HEK293 (cell line): ENCODE measurements at regions not wholly inside any gene's neighbourhood (a gene's known extent, or its start where the extent isn't known, plus 50 kb on each side); places are given as distances from the start of the nearest gene placed in this dataset.

Experiments
- CTCF ChIA-PET: fragments of 350-600 bp; formaldehyde crosslinking; extraction: SDS; loops from one replicate; lab custom pipeline; 2021; ENCODE audit warnings: antibody characterized with exemption; lab: Yijun Ruan, JAX
- POLR2A ChIA-PET: fragments of 300-600 bp; formaldehyde crosslinking; extraction: SDS; loops from one replicate; lab custom pipeline; 2020; ENCODE audit warnings: antibody characterized with exemption, inconsistent platforms; lab: Yijun Ruan, JAX
- H3K27ac ChIP-seq: fragments of 200-500 bp; sonication (Bioruptor generic); 2 replicates; pipeline ENCODE4 v1.5.1; 2014; ENCODE audit warnings: low read depth, low read length, control low read depth, inconsistent platforms; ENCODE audit errors: extremely low read depth
- H3K36me3 ChIP-seq, 2 experiments: fragments of 200-500 bp in 1 of 2; sonication (Bioruptor generic) in 1 of 2; 1 replicate in 1 of 2; 2 replicates in 1 of 2; pipeline ENCODE4 v1.5.1; 2014 to 2017; ENCODE audit warnings: inconsistent platforms in 2 of 2, low read length in 2 of 2; ENCODE audit not compliant: control insufficient read depth in 2 of 2, insufficient read depth in 1 of 2
- H3K4me1 ChIP-seq: fragments of 200-500 bp; sonication (Bioruptor generic); 2 replicates; pipeline ENCODE4 v1.5.1; 2014; ENCODE audit warnings: mild to moderate bottlenecking, low read length, inconsistent platforms; ENCODE audit not compliant: control insufficient read depth, insufficient read depth
- H3K4me3 ChIP-seq: 2 replicates; pipeline ENCODE4 v1.5.1; 2011; ENCODE audit warnings: low read depth, mild to moderate bottlenecking, control low read depth, low read length, moderate library complexity
- H3K9me3 ChIP-seq: fragments of 200-500 bp; sonication (Bioruptor generic); 2 replicates; pipeline ENCODE4 v1.5.1; 2014; ENCODE audit warnings: low read depth, low read length, inconsistent platforms; ENCODE audit not compliant: control insufficient read depth, insufficient read depth
- BCL11B ChIP-seq: fragments of 450-650 bp; formaldehyde crosslinking; IDR thresholded peaks from 2 replicates; pipeline ENCODE4 v1.5.1; 2016; ENCODE audit warnings: low read depth, missing biosample characterization, missing genetic modification characterization
- HOXC10 ChIP-seq: sonication (generic); formaldehyde crosslinking; IDR thresholded peaks from 2 replicates; pipeline ENCODE4 v1.8.1; 2023; ENCODE audit warnings: mild to moderate bottlenecking, missing genetic modification reagents
- KLF10 ChIP-seq: fragments of 450-650 bp; IDR thresholded peaks from 2 replicates; pipeline ENCODE4 v1.5.1; 2018; ENCODE audit warnings: missing biosample characterization, mild to moderate bottlenecking, missing genetic modification characterization
- KLF7 ChIP-seq: fragments of 450-650 bp; formaldehyde crosslinking; IDR thresholded peaks from 2 replicates; pipeline ENCODE4 v1.5.1; 2016; ENCODE audit warnings: missing biosample characterization, missing genetic modification characterization, borderline replicate concordance
- RBAK ChIP-seq: fragments of 450-650 bp; formaldehyde crosslinking; IDR thresholded peaks from 2 replicates; pipeline ENCODE4 v1.5.1; 2016; ENCODE audit warnings: missing biosample characterization, missing genetic modification characterization
- SETDB1 ChIP-seq: IDR thresholded peaks from one replicate; pipeline ENCODE4 v1.6.1; 2017; ENCODE audit warnings: mild to moderate bottlenecking, low read length, moderate library complexity, mixed read lengths; ENCODE audit not compliant: insufficient read length
- TCF7L2 ChIP-seq: IDR thresholded peaks from 2 replicates; pipeline ENCODE4 v1.6.1; 2011; ENCODE audit warnings: low read depth, mild to moderate bottlenecking, inconsistent platforms, low read length, moderate library complexity, borderline replicate concordance
- ZFP3 ChIP-seq: fragments of 450-650 bp; formaldehyde crosslinking; IDR thresholded peaks from 2 replicates; pipeline ENCODE4 v1.5.1; 2016; ENCODE audit warnings: low read depth, missing biosample characterization, missing genetic modification characterization
- ZNF112 ChIP-seq: fragments of 450-650 bp; formaldehyde crosslinking; IDR thresholded peaks from 2 replicates; pipeline ENCODE4 v1.5.0; 2017; ENCODE audit warnings: missing biosample characterization, missing genetic modification characterization
- ZNF146 ChIP-seq: fragments of 450-650 bp; formaldehyde crosslinking; IDR thresholded peaks from 2 replicates; pipeline ENCODE4 v1.5.1; 2016; ENCODE audit warnings: missing biosample characterization, missing genetic modification characterization
- ZNF292 ChIP-seq: fragments of 450-650 bp; formaldehyde crosslinking; IDR thresholded peaks from 2 replicates; pipeline ENCODE4 v1.5.1; 2016; ENCODE audit warnings: low read depth, missing biosample characterization, missing genetic modification characterization, borderline replicate concordance
- ZNF394 ChIP-seq: fragments of 450-650 bp; formaldehyde crosslinking; IDR thresholded peaks from 2 replicates; pipeline ENCODE4 v1.5.1; 2016; ENCODE audit warnings: missing biosample characterization, missing genetic modification characterization, mild to moderate bottlenecking, moderate library complexity, borderline replicate concordance
- ZNF585B ChIP-seq: fragments of 450-650 bp; formaldehyde crosslinking; IDR thresholded peaks from 2 replicates; pipeline ENCODE4 v1.5.1; 2016; ENCODE audit warnings: missing biosample characterization, missing genetic modification characterization
- ZNF701 ChIP-seq: fragments of 450-650 bp; formaldehyde crosslinking; IDR thresholded peaks from 2 replicates; pipeline ENCODE4 v1.5.1; 2016; ENCODE audit warnings: missing biosample characterization, missing genetic modification characterization
- ZNF747 ChIP-seq: fragments of 450-650 bp; formaldehyde crosslinking; IDR thresholded peaks from 2 replicates; pipeline ENCODE4 v1.5.1; 2016; ENCODE audit warnings: missing biosample characterization, missing genetic modification characterization
- ZNF843 ChIP-seq: fragments of 450-650 bp; formaldehyde crosslinking; IDR thresholded peaks from 2 replicates; pipeline ENCODE4 v1.5.1; 2016; ENCODE audit warnings: missing biosample characterization, missing genetic modification characterization
- ZSCAN16 ChIP-seq: fragments of 450-650 bp; formaldehyde crosslinking; IDR thresholded peaks from 2 replicates; pipeline ENCODE4 v1.5.1; 2016; ENCODE audit warnings: missing biosample characterization, missing genetic modification characterization
- TF ChIP-seq, protein P1 (sequence below): fragments of 450-650 bp; formaldehyde crosslinking; IDR thresholded peaks from 2 replicates; pipeline ENCODE4 v1.5.1; 2017; ENCODE audit warnings: missing biosample characterization, missing genetic modification characterization

DNA sequence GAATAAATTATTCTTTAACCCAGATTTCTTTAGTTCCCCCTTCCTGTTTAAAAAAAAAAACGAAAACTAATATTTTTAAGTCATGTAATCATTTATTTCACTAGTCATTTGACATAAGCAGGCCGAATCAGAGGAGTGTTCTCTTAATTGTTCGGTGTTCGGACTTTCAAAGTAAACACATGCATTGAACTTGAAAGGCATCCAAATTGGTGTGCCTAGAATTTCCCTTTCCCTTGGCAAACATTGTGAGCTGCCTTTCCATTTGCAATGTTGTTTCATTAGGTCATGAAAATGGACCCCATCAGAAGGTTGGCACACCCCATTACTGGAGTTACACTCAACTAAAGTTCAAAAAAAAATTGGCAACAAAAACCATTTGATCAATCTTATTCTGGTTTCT lies 283.0 kb upstream of the MARCKS start (continued):
- TF ChIP-seq ZFP3 (tag by site-specific recombination) (no peak), ZNF112 (no peak), ZNF394 (tag by site-specific recombination) (no peak), ZNF701 (tag by site-specific recombination) (no peak)
- TF ChIP-seq, all 188 proteins: peak for 0

DNA sequence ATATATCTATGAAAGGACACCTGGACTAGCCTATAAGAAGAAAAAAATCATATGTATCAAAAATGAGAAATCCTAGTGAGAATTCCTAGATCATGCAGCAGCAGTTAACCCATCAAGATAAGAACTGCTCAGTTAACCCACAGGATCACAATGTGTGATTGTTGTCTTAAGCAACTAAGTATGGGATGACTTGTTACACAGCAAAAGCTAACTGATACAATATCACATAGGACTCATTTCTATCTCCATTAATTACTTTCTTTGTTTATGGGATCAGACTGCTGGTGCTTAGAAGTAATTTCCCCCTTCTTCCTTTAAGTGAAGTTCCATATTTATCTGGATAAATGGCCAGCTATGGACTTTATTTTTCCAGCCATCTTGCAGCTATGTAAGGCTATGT lies 280.8 kb upstream of the MARCKS start:
- POLR2A ChIA-PET, result no interaction called here
- TF ChIP-seq RBAK, result peak; percentile 74; the same call in 1 of the 2 replicates
- peak; percentile 58 for TF ChIP-seq SETDB1
- no peak for TF ChIP-seq ZNF585B (tag by site-specific recombination)
- TF ChIP-seq ZNF843 (tag by site-specific recombination), result no peak
- no peak for TF ChIP-seq HOXC10 (CRISPR knock-in tag)
- TF ChIP-seq ZNF747 (tag by site-specific recombination), result no peak
- no peak for TF ChIP-seq ZNF146 (tag by site-specific recombination)
- no peak for TF ChIP-seq ZNF292 (tag by site-specific recombination)
- TF ChIP-seq, all 188 proteins: peak for 2
- CTCF ChIA-PET, result no interaction called here
- Histone ChIP-seq H3K9me3 (no peaks in the 10 kb centered on the region), H3K4me1 (no peaks in the 10 kb centered on the region), H3K36me3 (no peaks in the 10 kb centered on the region), H3K4me3 (no peak overlapping the region), H3K27ac (no peak overlapping the region)

DNA sequence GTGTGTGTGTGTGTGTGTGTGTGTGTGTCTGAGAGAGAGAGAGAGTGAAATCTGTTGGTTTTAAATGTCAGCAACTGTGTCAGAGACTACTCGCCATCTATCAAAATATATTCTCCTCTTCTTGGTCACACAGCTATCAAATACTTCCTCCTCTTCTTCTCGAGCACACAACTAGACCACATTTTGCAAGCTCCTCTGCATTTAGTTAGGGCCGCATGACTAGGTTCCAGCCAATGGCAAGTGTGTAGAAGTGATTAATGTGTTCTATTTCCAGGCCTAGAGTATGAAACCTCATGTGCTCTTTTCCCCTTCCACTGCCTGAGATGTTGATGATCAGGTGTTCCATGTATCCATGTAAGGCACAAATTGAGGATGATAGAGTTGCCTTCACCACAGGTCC lies 278.5 kb upstream of the MARCKS start:
- Histone ChIP-seq H3K4me1 (no peaks in the 10 kb centered on the region), H3K27ac (no peak overlapping the region), H3K4me3 (no peak overlapping the region), H3K36me3 (no peaks in the 10 kb centered on the region), H3K9me3 (no peaks in the 10 kb centered on the region)
- POLR2A ChIA-PET, result no interaction called here
- TF ChIP-seq TCF7L2, result no peak
- TF ChIP-seq, protein P1, sequence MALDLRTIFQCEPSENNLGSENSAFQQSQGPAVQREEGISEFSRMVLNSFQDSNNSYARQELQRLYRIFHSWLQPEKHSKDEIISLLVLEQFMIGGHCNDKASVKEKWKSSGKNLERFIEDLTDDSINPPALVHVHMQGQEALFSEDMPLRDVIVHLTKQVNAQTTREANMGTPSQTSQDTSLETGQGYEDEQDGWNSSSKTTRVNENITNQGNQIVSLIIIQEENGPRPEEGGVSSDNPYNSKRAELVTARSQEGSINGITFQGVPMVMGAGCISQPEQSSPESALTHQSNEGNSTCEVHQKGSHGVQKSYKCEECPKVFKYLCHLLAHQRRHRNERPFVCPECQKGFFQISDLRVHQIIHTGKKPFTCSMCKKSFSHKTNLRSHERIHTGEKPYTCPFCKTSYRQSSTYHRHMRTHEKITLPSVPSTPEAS (tag by site-specific recombination), result peak; percentile 50; the same call in 1 of the 2 replicates
- CTCF ChIA-PET, result interaction anchor here (0.8 kb wide), 1 partner anchor 279 kb away, joined by 5 read pairs; no protein-coding TSS in a partner anchor

DNA sequence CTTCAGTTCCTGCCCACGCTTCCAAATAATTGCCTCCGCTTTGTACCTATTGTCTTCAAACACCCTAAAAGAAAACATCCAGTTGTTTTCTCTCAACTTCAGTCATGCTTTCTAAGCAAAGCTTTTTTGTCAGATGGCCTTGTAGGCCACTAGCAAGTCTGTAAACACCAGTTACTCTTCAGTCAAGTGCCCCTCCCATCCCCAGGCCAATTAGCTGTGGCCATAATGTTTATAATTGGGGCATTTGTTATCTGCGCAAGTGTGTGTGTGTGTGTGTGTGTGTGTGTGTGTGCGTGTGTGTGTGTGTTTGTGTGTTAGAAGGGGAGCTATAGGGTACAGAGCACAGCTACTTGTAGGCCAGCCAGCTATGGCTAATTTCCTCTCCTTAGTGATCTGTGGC lies 272.4 kb upstream of the MARCKS start:
- Histone ChIP-seq H3K4me1 (no peaks in the 10 kb centered on the region; the same call in 1 of the 2 replicates), H3K27ac (no peak overlapping the region), H3K4me3 (no peak overlapping the region), H3K36me3 (no peaks in the 10 kb centered on the region), H3K9me3 (no peaks in the 10 kb centered on the region)
- POLR2A ChIA-PET, result no interaction called here
- CTCF ChIA-PET, result no interaction called here
- TF ChIP-seq, protein P1 (tag by site-specific recombination), result peak; percentile 70
- no peak for TF ChIP-seq KLF7
- no peak for TF ChIP-seq BCL11B (tag by site-specific recombination)
- no peak for TF ChIP-seq ZSCAN16 (tag by site-specific recombination)
- no peak for TF ChIP-seq KLF10 (tag by site-specific recombination)
- TF ChIP-seq ZNF843 (tag by site-specific recombination), result no peak
